Endothelial cell (in vitro differentiated cells): ENCODE measurements at regions not wholly inside any gene's neighbourhood (a gene's known extent, or its start where the extent isn't known, plus 50 kb on each side); places are given as distances from the start of the nearest gene placed in this dataset.
"Not testable (repeated sequence)": the region's sequence is repeated elsewhere in the genome, so short reads cannot be mapped to it uniquely, and the experiment has no call there.

Experiments used
- DNase-seq: peaks from one replicate; pipeline ENCODE4 v3.0.0; 2021; ENCODE audit warnings: low spot score
- H3K27ac Mint-ChIP-seq: one replicate; pipeline ENCODE4 v1.8.0; 2021; ENCODE audit warnings: mixed read lengths, inconsistent platforms; ENCODE audit not compliant: unreplicated experiment
- H3K27me3 Mint-ChIP-seq: one replicate; pipeline ENCODE4 v1.8.0; 2021; ENCODE audit warnings: mild to moderate bottlenecking, moderate library complexity, mixed read lengths, inconsistent platforms; ENCODE audit not compliant: unreplicated experiment
- H3K36me3 Mint-ChIP-seq: one replicate; pipeline ENCODE4 v1.8.0; 2021; ENCODE audit warnings: mild to moderate bottlenecking, low read depth, mixed read lengths, inconsistent platforms; ENCODE audit not compliant: unreplicated experiment
- H3K4me1 Mint-ChIP-seq: one replicate; pipeline ENCODE4 v1.8.0; 2021; ENCODE audit warnings: mild to moderate bottlenecking, mixed read lengths, inconsistent platforms; ENCODE audit not compliant: unreplicated experiment
- H3K4me3 Mint-ChIP-seq: one replicate; pipeline ENCODE4 v1.8.0; 2021; ENCODE audit warnings: mild to moderate bottlenecking, mixed read lengths, inconsistent platforms; ENCODE audit not compliant: unreplicated experiment
- H3K9me3 Mint-ChIP-seq: one replicate; pipeline ENCODE4 v1.8.0; 2021; ENCODE audit warnings: mixed read lengths, inconsistent platforms; ENCODE audit not compliant: unreplicated experiment
- TF ChIP-seq, protein P1 (sequence below): fragments of 200-600 bp; sonication (generic); IDR thresholded peaks from one replicate; pipeline ENCODE4 v1.5.0; 2021; ENCODE audit warnings: antibody characterized with exemption; ENCODE audit not compliant: unreplicated experiment

DNA sequence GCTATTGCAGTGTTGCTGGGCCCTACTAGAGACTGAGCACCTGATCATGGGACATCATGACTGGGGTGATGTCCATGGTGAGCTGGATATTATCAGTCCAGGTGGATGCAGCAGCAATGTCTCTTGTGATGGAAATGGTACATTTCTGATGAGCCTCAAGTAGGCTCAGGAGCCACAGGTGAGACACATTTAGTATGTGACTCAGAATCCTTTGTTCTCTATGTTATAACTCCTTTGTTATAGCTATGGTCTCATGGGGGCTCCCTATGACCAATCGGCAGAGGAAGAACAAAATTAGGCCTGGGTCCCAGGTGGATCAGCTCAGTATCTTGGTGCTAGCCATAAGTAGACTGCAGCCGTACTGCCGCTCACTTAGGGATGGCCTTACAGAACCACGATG, 107.9 kb upstream of the FAT1 start:
- no peak overlapping the region for H3K27ac Mint-ChIP-seq
- TF ChIP-seq, protein P1, sequence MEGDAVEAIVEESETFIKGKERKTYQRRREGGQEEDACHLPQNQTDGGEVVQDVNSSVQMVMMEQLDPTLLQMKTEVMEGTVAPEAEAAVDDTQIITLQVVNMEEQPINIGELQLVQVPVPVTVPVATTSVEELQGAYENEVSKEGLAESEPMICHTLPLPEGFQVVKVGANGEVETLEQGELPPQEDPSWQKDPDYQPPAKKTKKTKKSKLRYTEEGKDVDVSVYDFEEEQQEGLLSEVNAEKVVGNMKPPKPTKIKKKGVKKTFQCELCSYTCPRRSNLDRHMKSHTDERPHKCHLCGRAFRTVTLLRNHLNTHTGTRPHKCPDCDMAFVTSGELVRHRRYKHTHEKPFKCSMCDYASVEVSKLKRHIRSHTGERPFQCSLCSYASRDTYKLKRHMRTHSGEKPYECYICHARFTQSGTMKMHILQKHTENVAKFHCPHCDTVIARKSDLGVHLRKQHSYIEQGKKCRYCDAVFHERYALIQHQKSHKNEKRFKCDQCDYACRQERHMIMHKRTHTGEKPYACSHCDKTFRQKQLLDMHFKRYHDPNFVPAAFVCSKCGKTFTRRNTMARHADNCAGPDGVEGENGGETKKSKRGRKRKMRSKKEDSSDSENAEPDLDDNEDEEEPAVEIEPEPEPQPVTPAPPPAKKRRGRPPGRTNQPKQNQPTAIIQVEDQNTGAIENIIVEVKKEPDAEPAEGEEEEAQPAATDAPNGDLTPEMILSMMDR: no peak
- H3K36me3 Mint-ChIP-seq: no peaks in the 10 kb centered on the region

DNA sequence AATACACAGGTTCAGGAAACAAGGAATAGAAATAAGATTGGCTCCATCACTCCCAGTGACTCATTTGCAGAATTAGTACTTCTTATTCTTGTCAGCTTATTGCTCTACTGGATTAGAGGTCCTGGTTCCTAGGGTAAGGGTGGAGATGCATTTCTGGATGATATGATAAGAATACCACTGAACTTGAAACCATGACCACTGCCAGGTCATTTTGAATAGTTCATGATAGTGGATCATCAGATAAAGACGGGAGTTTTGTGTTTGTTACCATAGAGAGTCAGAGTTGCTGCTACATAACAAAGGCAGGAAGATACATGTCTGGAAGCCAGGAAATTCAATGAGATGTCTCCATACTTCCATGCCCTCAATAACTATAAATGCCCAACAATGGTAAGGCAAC, 109.2 kb upstream of the FAT1 start:
- no peak overlapping the region for H3K4me3 Mint-ChIP-seq
- no peaks in the 10 kb centered on the region for H3K9me3 Mint-ChIP-seq
- peak overlapping the region; percentile 34 for H3K27ac Mint-ChIP-seq
- TF ChIP-seq, protein P1: no peak
- H3K36me3 Mint-ChIP-seq: no peaks in the 10 kb centered on the region
- no peaks in the 10 kb centered on the region for H3K27me3 Mint-ChIP-seq
- DNase-seq: no peak
- peaks cover 10% of the 10 kb centered on the region for H3K4me1 Mint-ChIP-seq

More for the DNA sequence above, 107.9 kb upstream of the FAT1 start:
- no peaks in the 10 kb centered on the region for H3K9me3 Mint-ChIP-seq
- H3K4me1 Mint-ChIP-seq: peaks cover 10% of the 10 kb centered on the region
- H3K4me3 Mint-ChIP-seq: no peak overlapping the region
- DNase-seq: no peak
- H3K27me3 Mint-ChIP-seq: no peaks in the 10 kb centered on the region

DNA sequence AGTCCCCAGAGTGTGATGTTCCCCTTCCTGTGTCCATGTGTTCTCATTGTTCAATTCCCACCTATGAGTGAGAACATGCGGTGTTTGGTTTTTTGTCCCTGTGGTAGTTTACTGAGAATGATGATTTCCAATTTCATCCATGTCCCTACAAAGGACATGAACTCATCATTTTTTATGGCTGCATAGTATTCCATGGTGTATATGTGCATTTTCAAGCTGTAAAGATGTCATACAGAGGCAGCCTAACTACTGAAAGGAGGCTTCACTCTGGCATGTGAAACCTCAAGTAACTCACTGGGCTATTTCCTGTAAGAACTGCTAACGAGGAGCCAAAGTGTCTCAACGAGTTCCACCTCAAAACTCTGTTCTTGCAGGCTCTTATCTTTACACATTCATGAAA, 113.8 kb upstream of the FAT1 start:
- not testable (repeated sequence) for H3K27ac Mint-ChIP-seq, H3K9me3 Mint-ChIP-seq, H3K4me3 Mint-ChIP-seq, H3K27me3 Mint-ChIP-seq, H3K36me3 Mint-ChIP-seq, DNase-seq
- peaks cover 10% of the 10 kb centered on the region for H3K4me1 Mint-ChIP-seq

DNA sequence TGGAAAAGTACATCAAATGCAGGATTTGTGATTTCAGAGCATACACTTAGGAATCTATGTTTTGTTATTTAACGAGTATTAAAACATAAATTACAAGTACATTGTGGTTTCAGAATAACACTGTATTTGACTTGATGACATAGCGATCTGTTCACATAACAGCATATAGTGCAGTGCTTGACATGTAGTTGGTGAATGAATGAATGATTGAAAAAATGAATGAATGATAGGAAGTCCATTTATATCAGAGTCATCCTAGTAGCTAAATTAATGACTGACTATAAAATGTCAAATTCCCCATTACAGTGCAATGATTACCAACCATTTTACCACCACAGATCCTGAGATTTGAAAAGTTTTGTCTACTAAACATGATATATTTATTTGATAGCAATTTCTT, 114.6 kb upstream of the FAT1 start:
- DNase-seq: no peak
- no peak overlapping the region for H3K27ac Mint-ChIP-seq
- H3K27me3 Mint-ChIP-seq: no peaks in the 10 kb centered on the region
- no peak overlapping the region for H3K4me3 Mint-ChIP-seq
- H3K4me1 Mint-ChIP-seq: peaks cover 4% of the 10 kb centered on the region
- TF ChIP-seq, protein P1: no peak
- no peaks in the 10 kb centered on the region for H3K9me3 Mint-ChIP-seq
- no peaks in the 10 kb centered on the region for H3K36me3 Mint-ChIP-seq

DNA sequence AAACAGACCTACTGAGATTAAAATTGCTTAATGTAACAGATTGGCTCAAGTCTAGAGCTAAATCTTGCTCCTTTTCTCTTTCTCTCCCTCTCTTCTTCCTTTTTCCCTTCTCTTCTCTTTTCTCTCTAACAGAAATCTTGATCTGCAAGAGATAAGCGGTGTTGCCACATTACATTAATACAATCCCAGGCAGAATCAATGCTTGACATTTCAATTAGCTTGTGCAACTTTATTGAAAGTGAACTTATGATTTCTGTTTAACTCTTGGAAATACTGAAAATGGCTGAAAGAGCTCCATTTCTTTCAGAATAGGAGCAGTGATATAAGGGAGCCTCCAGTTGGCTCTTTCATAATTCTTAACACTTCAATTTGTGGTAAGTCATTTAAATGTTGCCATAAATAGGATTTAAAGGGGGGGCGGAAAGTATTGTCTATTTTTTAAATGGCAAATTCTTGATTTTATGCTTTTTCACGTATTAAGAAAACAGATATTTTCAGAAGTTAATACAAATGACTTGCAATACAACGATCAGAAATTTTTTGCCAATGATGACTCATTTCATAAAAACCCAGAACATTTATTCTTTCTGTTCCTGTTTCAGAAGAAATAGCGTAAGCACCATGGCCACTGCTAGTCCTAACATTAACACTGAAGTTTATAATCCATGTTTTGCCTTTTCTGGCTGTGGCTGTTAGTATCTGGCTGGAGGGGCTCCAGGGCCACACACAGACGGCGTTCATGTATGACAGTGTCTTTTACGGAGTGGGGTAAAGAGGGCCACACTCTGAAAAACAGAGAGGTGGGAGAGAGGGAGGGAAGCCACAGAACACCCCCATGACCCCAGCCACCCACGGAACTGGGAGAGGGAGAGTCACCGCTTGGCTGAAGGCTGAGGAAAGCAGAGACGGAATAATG, 115.7 kb upstream of the FAT1 start:
- H3K27ac Mint-ChIP-seq: no peak overlapping the region

More for the DNA sequence above, 115.7 kb upstream of the FAT1 start:
- Mint-ChIP-seq H3K36me3 (no peaks in the 10 kb centered on the region), H3K4me1 (no peaks in the 10 kb centered on the region), H3K4me3 (no peak overlapping the region), H3K9me3 (no peaks in the 10 kb centered on the region), H3K27me3 (no peaks in the 10 kb centered on the region)
- TF ChIP-seq, protein P1: no peak
- no peak for DNase-seq
